Hematopoietic multipotent progenitor cell treated with erythropoietin and hydrocortisone succinate and interleukin-3 and kit ligand, for 4 days (in vitro differentiated cells): ENCODE measurements at regions not wholly inside any gene's neighbourhood (a gene's known extent, or its start where the extent isn't known, plus 50 kb on each side); places are given as distances from the start of the nearest gene placed in this dataset.
"Not testable (repeated sequence)": the region's sequence is repeated elsewhere in the genome, so short reads cannot be mapped to it uniquely, and the experiment has no call there.

Source experiments
- DNase-seq: peaks from one replicate; pipeline ENCODE4 v3.0.0-alpha.2; 2015

GRCh38 chr6:114886670-114887436, 544.0 kb upstream of the HS3ST5 start:
- DNase-seq: no peak

GRCh38 chr6:114879693-114880092, 536.9 kb upstream of the HS3ST5 start:
- DNase-seq: no peak

GRCh38 chr6:114878091-114878490, 535.3 kb upstream of the HS3ST5 start:
- no peak for DNase-seq

GRCh38 chr6:114874410-114874809, 531.6 kb upstream of the HS3ST5 start:
- no peak for DNase-seq

- DNase-seq: not testable (repeated sequence)
These were observed 522.7 kb upstream of the HS3ST5 start for GRCh38 chr6:114865506-114865905.

- no peak for DNase-seq
These were observed 520.8 kb upstream of the HS3ST5 start for GRCh38 chr6:114863610-114864009.

GRCh38 chr6:114862819-114863218, 520.0 kb upstream of the HS3ST5 start:
- no peak for DNase-seq

GRCh38 chr6:114862064-114862463, 519.2 kb upstream of the HS3ST5 start:
- no peak for DNase-seq

GRCh38 chr6:114844359-114844758, 501.5 kb upstream of the HS3ST5 start:
- no peak for DNase-seq

- DNase-seq: no peak
These were observed 496.2 kb upstream of the HS3ST5 start for GRCh38 chr6:114839019-114839418.

- DNase-seq: no peak
These were observed 490.4 kb upstream of the HS3ST5 start for GRCh38 chr6:114833211-114833610.

GRCh38 chr6:114830515-114830914, 487.7 kb upstream of the HS3ST5 start:
- DNase-seq: no peak

GRCh38 chr6:114827135-114827534, 484.3 kb upstream of the HS3ST5 start:
- no peak for DNase-seq

- no peak for DNase-seq
These were observed 481.6 kb upstream of the HS3ST5 start for GRCh38 chr6:114824409-114824808.

- DNase-seq: no peak
These were observed 473.9 kb upstream of the HS3ST5 start for GRCh38 chr6:114816678-114817077.

- no peak for DNase-seq
These were observed 467.6 kb upstream of the HS3ST5 start for GRCh38 chr6:114810468-114810867.

GRCh38 chr6:114805426-114805825, 462.6 kb upstream of the HS3ST5 start:
- not testable (repeated sequence) for DNase-seq

GRCh38 chr6:114796576-114796975, 453.8 kb upstream of the HS3ST5 start:
- DNase-seq: no peak

GRCh38 chr6:114793428-114793827, 450.6 kb upstream of the HS3ST5 start:
- no peak for DNase-seq

GRCh38 chr6:114785235-114786127, 442.7 kb upstream of the HS3ST5 start:
- DNase-seq: no peak

- DNase-seq: no peak
These were observed 441.0 kb upstream of the HS3ST5 start for GRCh38 chr6:114783783-114784182.

- DNase-seq: no peak
These were observed 440.3 kb upstream of the HS3ST5 start for GRCh38 chr6:114783083-114783482.

- no peak for DNase-seq
These were observed 422.0 kb upstream of the HS3ST5 start for GRCh38 chr6:114764866-114765265.

GRCh38 chr6:114762145-114762544, 419.3 kb upstream of the HS3ST5 start:
- no peak for DNase-seq
